H1 (cell line): ENCODE measurements at regions not wholly inside any gene's neighbourhood (a gene's known extent, or its start where the extent isn't known, plus 50 kb on each side); places are given as distances from the start of the nearest gene placed in this dataset.

ENCODE experiments used
- CTCF ChIA-PET: fragments of 300-600 bp; sonication (Branson Sonifier 250); formaldehyde crosslinking; loops from one replicate; lab custom pipeline; 2021; ENCODE audit not compliant: partially characterized antibody; lab: Charles Lee
- POLR2A ChIA-PET: fragments of 300-600 bp; sonication (Branson Sonifier 250); formaldehyde crosslinking; loops from one replicate; lab custom pipeline; 2021; ENCODE audit warnings: inconsistent platforms; ENCODE audit not compliant: partially characterized antibody; lab: Charles Lee
- DNase-seq, 2 experiments: peaks; one replicate each; pipeline versions ENCODE4 v3.0.0 to v3.0.0-alpha.2; 2010 to 2022; ENCODE audit warnings: low spot score in 2 of 2, low read depth in 1 of 2, mixed read lengths in 1 of 2
- FAIRE-seq: peaks from 2 replicates; lab custom pipeline; 2011; peaks lifted over from hg19 to GRCh38; lab: Jason Lieb, UNC
- H2AFZ ChIP-seq: 2 replicates; pipeline ENCODE4 v1.8.1; 2012; ENCODE audit warnings: low read length, inconsistent platforms
- H2AK5ac ChIP-seq: 2 replicates; pipeline ENCODE4 v1.6.1; 2013; ENCODE audit warnings: low read depth, low read length
- H2BK120ac ChIP-seq: replicated peaks from 2 replicates; pipeline ENCODE3; 2013; ENCODE audit warnings: low read depth, low read length, inconsistent platforms
- H2BK12ac ChIP-seq: 2 replicates; pipeline ENCODE4 v1.6.1; 2013; ENCODE audit warnings: low read depth, low read length
- H2BK15ac ChIP-seq: 2 replicates; pipeline ENCODE4 v1.6.1; 2013; ENCODE audit warnings: low read length
- H2BK20ac ChIP-seq: 2 replicates; pipeline ENCODE4 v1.6.1; 2013; ENCODE audit warnings: low read length
- H2BK5ac ChIP-seq: 2 replicates; pipeline ENCODE4 v1.6.1; 2013; ENCODE audit warnings: low read depth, low read length
- H3K14ac ChIP-seq: 2 replicates; pipeline ENCODE4 v1.6.1; 2013; ENCODE audit warnings: inconsistent platforms; ENCODE audit not compliant: insufficient read length
- H3K18ac ChIP-seq: 2 replicates; pipeline ENCODE4 v1.6.1; 2013; ENCODE audit warnings: low read length; ENCODE audit errors: extremely low read depth
- H3K23ac ChIP-seq: 2 replicates; pipeline ENCODE4 v1.6.1; 2013; ENCODE audit warnings: inconsistent platforms; ENCODE audit not compliant: insufficient read length
- H3K23me2 ChIP-seq: 2 replicates; pipeline ENCODE4 v1.6.1; 2013; ENCODE audit warnings: low read depth, low read length
- H3K27ac ChIP-seq: 2 replicates; pipeline ENCODE4 v1.6.1; 2011; ENCODE audit warnings: low read depth, low read length, inconsistent platforms
- H3K27me3 ChIP-seq, 4 experiments: replicated peaks in 1 of 4; 1 replicate in 1 of 4; 2 replicates in 3 of 4; pipeline versions ENCODE4 v1.6.1 to v1.8.1; 2011 to 2013; ENCODE audit warnings: low read length in 3 of 4, mild to moderate bottlenecking in 3 of 4, inconsistent platforms in 2 of 4, mixed read lengths in 2 of 4, moderate library complexity in 1 of 4; ENCODE audit not compliant: control insufficient read depth in 3 of 4, insufficient read depth in 3 of 4; ENCODE audit errors: extremely low read depth in 1 of 4
- H3K36me3 ChIP-seq, 4 experiments: 2 replicates each; pipeline versions ENCODE4 v1.6.1 to v1.8.1; 2011 to 2013; ENCODE audit warnings: mild to moderate bottlenecking in 4 of 4, low read length in 3 of 4, moderate library complexity in 2 of 4, control low read depth in 1 of 4, inconsistent platforms in 1 of 4; ENCODE audit not compliant: insufficient read depth in 4 of 4, control insufficient read depth in 2 of 4
- H3K4ac ChIP-seq: replicated peaks from 2 replicates; pipeline ENCODE3; 2013; ENCODE audit warnings: low read length, low read depth, mixed read lengths, inconsistent platforms; ENCODE audit not compliant: insufficient read length
- H3K4me1 ChIP-seq, 4 experiments: replicated peaks in 1 of 4; 1 replicate in 1 of 4; 2 replicates in 3 of 4; pipeline versions ENCODE4 v1.6.1 to v1.8.1; 2011 to 2013; ENCODE audit warnings: low read length in 3 of 4, inconsistent platforms in 2 of 4, mixed read lengths in 1 of 4; ENCODE audit not compliant: insufficient read depth in 4 of 4, control insufficient read depth in 3 of 4
- H3K4me2 ChIP-seq, 2 experiments: 2 replicates each; pipeline versions ENCODE4 v1.6.1 to v1.8.1; 2011 to 2013; ENCODE audit warnings: low read depth in 2 of 2, low read length in 2 of 2, control low read depth in 1 of 2, inconsistent platforms in 1 of 2, mild to moderate bottlenecking in 1 of 2; ENCODE audit not compliant: insufficient read depth in 1 of 2
- H3K4me3 ChIP-seq, 4 experiments: fragments of 200-600, 300-600 bp in 1 of 4; sonication (generic), shearing (Covaris generic), sonication (Bioruptor Twin) in 1 of 4; 2 replicates each; pipeline versions ENCODE4 v1.5.1 to v1.8.1; 2011 to 2016; ENCODE audit warnings: low read length in 4 of 4, low read depth in 3 of 4, control low read depth in 2 of 4, inconsistent platforms in 2 of 4, mild to moderate bottlenecking in 2 of 4, mixed read lengths in 1 of 4, moderate library complexity in 1 of 4; ENCODE audit not compliant: insufficient read depth in 2 of 4; ENCODE audit errors: extremely low read depth in 1 of 4
- H3K56ac ChIP-seq: replicated peaks from 2 replicates; pipeline ENCODE3; 2013; ENCODE audit warnings: low read depth, mild to moderate bottlenecking, mixed read lengths, low read length, inconsistent platforms; ENCODE audit not compliant: insufficient read length
- H3K79me1 ChIP-seq: 2 replicates; pipeline ENCODE4 v1.6.1; 2013; ENCODE audit warnings: low read depth, low read length, control low read depth
- H3K79me2 ChIP-seq, 2 experiments: 2 replicates each; pipeline versions ENCODE4 v1.6.1 to v1.8.1; 2012 to 2013; ENCODE audit warnings: low read length in 2 of 2, mild to moderate bottlenecking in 2 of 2, inconsistent platforms in 1 of 2; ENCODE audit not compliant: insufficient read depth in 2 of 2, control insufficient read depth in 1 of 2
- H3K9ac ChIP-seq, 4 experiments: replicated peaks in 1 of 4; 1 replicate in 1 of 4; 2 replicates in 3 of 4; pipeline versions ENCODE4 v1.6.1 to v1.8.1; 2011 to 2013; ENCODE audit warnings: low read depth in 3 of 4, low read length in 3 of 4, control low read depth in 2 of 4, mild to moderate bottlenecking in 2 of 4, moderate library complexity in 2 of 4, inconsistent platforms in 1 of 4; ENCODE audit errors: extremely low read depth in 1 of 4
- H3K9me3 ChIP-seq, 2 experiments: 2 replicates each; pipeline versions ENCODE4 v1.6.1 to v1.8.1; 2012 to 2013; ENCODE audit warnings: mild to moderate bottlenecking in 2 of 2, moderate library complexity in 2 of 2, control low read depth in 1 of 2, inconsistent platforms in 1 of 2, low read depth in 1 of 2, low read length in 1 of 2, mixed read lengths in 1 of 2; ENCODE audit not compliant: insufficient read depth in 2 of 2
- H4K20me1 ChIP-seq, 2 experiments: replicated peaks in 1 of 2; 2 replicates each; pipeline versions ENCODE3 to v1.8.1; 2011 to 2013; ENCODE audit warnings: inconsistent platforms in 2 of 2, low read length in 2 of 2, mild to moderate bottlenecking in 1 of 2; ENCODE audit not compliant: insufficient read depth in 2 of 2, control insufficient read depth in 1 of 2
- H4K5ac ChIP-seq: 2 replicates; pipeline ENCODE4 v1.6.1; 2013; ENCODE audit warnings: low read length, low read depth, mixed read lengths, inconsistent platforms; ENCODE audit not compliant: insufficient read length
- H4K8ac ChIP-seq: 2 replicates; pipeline ENCODE4 v1.8.0; 2013; ENCODE audit warnings: mild to moderate bottlenecking, moderate library complexity, low read length, inconsistent platforms; ENCODE audit not compliant: insufficient read depth; ENCODE audit errors: extremely low read depth
- H4K91ac ChIP-seq: replicated peaks from 2 replicates; pipeline ENCODE3; 2013; ENCODE audit warnings: low read length, mixed read lengths, inconsistent platforms; ENCODE audit not compliant: insufficient read length
- KDM5A ChIP-seq: fragments of 200-600 bp; IDR thresholded peaks from 2 replicates; pipeline ENCODE4 v1.7.1; 2012; ENCODE audit warnings: mild to moderate bottlenecking, low read length, inconsistent platforms, mixed read lengths
- POLR2A ChIP-seq, 2 experiments: IDR thresholded peaks; 1 replicate in 1 of 2; 2 replicates in 1 of 2; pipeline ENCODE4 v1.6.1; 2011; ENCODE audit warnings: low read depth in 2 of 2, low read length in 2 of 2, mild to moderate bottlenecking in 2 of 2; ENCODE audit errors: control extremely low read depth in 1 of 2
- POLR2AphosphoS5 ChIP-seq: IDR thresholded peaks from 2 replicates; pipeline ENCODE4 v1.6.1; 2011; ENCODE audit warnings: low read depth, low read length
- TAF7 ChIP-seq: optimal IDR thresholded peaks from 2 replicates; pipeline ENCODE3; 2011; ENCODE audit warnings: low read depth, mild to moderate bottlenecking, inconsistent platforms, low read length, moderate library complexity, borderline replicate concordance
- WGBS, 2 experiments: shearing (Covaris generic) in 1 of 2; methylation state at CpG; one replicate each; pipeline versions ENCODE4 v1.1.6 to v1.1.7; 2013 to 2015; ENCODE audit warnings: low lambda C conversion rate in 2 of 2, mixed read lengths in 2 of 2, inconsistent platforms in 1 of 2, low coverage in 1 of 2, missing lambda C conversion rate in 1 of 2; ENCODE audit not compliant: insufficient replicate concordance in 2 of 2, insufficient coverage in 1 of 2, insufficient read length in 1 of 2; ENCODE audit errors: extremely low coverage in 1 of 2, missing lambda C conversion rate in 1 of 2; 5-methylcytosine and 5-hydroxymethylcytosine counted together
- TF ChIP-seq, protein P1 (sequence below): IDR thresholded peaks from 2 replicates; pipeline ENCODE4 v1.6.1; 2012; ENCODE audit warnings: low read length, inconsistent platforms

- Histone ChIP-seq H2BK5ac (no peak overlapping the region), H3K4me2 (no peak overlapping the region), H3K79me2 (no peaks in the 10 kb centered on the region), H2BK120ac (no peak overlapping the region), H4K20me1 (no peaks in the 10 kb centered on the region), H2BK20ac (no peak overlapping the region), H2AK5ac (no peak overlapping the region), H3K27me3 (no peaks in the 10 kb centered on the region), H3K4me1 (no peaks in the 10 kb centered on the region), H3K18ac (no peak overlapping the region), H3K27ac (no peak overlapping the region), H3K4ac (no peak overlapping the region), H3K23me2 (no peaks in the 10 kb centered on the region), H4K91ac (no peak overlapping the region), H4K5ac (no peak overlapping the region), H2AFZ (no peak overlapping the region), H3K79me1 (no peaks in the 10 kb centered on the region), H2BK15ac (no peak overlapping the region), H3K36me3 (no peaks in the 10 kb centered on the region), H3K4me3 (no peak overlapping the region), H2BK12ac (no peak overlapping the region), H3K9me3 (no peaks in the 10 kb centered on the region), H4K8ac (no peak overlapping the region), H3K14ac (no peak overlapping the region), H3K23ac (no peak overlapping the region), H3K56ac (no peak overlapping the region), H3K9ac (no peak overlapping the region)
- no peak for DNase-seq
- CTCF ChIA-PET: no interaction called here
- 88% methylated on average over 8 of the region's 8 CpGs; no CpG with 5 or more reads in 1 of the 2 experiments for WGBS, 2 experiments
- FAIRE-seq: no peak
- POLR2A ChIA-PET: no interaction called here
- TF ChIP-seq TAF7 (no peak), POLR2A (IDR thresholded peaks at IDR 0.05; ENCODE audit: control extremely low read depth in 1 of 2, low read depth in 2 of 2, low read length in 2 of 2) (no peak), KDM5A (no peak), POLR2AphosphoS5 (no peak)
- TF ChIP-seq, protein P1, sequence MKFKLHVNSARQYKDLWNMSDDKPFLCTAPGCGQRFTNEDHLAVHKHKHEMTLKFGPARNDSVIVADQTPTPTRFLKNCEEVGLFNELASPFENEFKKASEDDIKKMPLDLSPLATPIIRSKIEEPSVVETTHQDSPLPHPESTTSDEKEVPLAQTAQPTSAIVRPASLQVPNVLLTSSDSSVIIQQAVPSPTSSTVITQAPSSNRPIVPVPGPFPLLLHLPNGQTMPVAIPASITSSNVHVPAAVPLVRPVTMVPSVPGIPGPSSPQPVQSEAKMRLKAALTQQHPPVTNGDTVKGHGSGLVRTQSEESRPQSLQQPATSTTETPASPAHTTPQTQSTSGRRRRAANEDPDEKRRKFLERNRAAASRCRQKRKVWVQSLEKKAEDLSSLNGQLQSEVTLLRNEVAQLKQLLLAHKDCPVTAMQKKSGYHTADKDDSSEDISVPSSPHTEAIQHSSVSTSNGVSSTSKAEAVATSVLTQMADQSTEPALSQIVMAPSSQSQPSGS: no peak
Observed at GRCh38 chr4:19727141-19727540, 524.6 kb upstream of the SLIT2 start.
